Heart left ventricle (tissue), 16 donors: ENCODE measurements at regions not wholly inside any gene's neighbourhood (a gene's known extent, or its start where the extent isn't known, plus 50 kb on each side); places are given as distances from the start of the nearest gene placed in this dataset.

Experiments
- ATAC-seq, 4 donors: fragments of 200-7000 bp; cut with Tn5 transposase; one replicate each; pipeline ENCODE4 v1.9.1; 2020 to 2022; ENCODE audit warnings: moderate library complexity in 4 of 4, mild to moderate bottlenecking in 3 of 4, moderate number of reproducible peaks in 1 of 4
- DNase-seq, 5 donors: peaks; one replicate each; pipeline ENCODE4 v3.0.0-alpha.2; 2020
- H3K27ac ChIP-seq, 12 donors: fragments of 200-600 bp; sonication (generic) in 4 of 12; one replicate each; pipeline versions ENCODE4 v1.5.0 to v1.8.0; 2016 to 2022; ENCODE audit warnings: mild to moderate bottlenecking in 2 of 12
- H3K27me3 ChIP-seq, 9 donors: fragments of 200-600 bp; sonication (generic) in 2 of 9; one replicate each; pipeline versions ENCODE4 v1.5.1 to v1.8.0; 2016 to 2022; ENCODE audit warnings: mild to moderate bottlenecking in 3 of 9
- H3K36me3 ChIP-seq, 9 donors: fragments of 200-600 bp; sonication (generic) in 2 of 9; one replicate each; pipeline versions ENCODE4 v1.5.0 to v1.8.0; 2018 to 2022; ENCODE audit warnings: mild to moderate bottlenecking in 2 of 9
- H3K4me1 ChIP-seq, 12 donors: fragments of 200-600 bp; sonication (generic) in 4 of 12; one replicate each; pipeline versions ENCODE4 v1.5.0 to v1.8.0; 2016 to 2022; ENCODE audit warnings: mild to moderate bottlenecking in 3 of 12
- H3K4me3 ChIP-seq, 12 donors: fragments of 200-600 bp; sonication (generic) in 4 of 12; one replicate each; pipeline versions ENCODE4 v1.5.0 to v1.8.0; 2017 to 2022; ENCODE audit warnings: mild to moderate bottlenecking in 9 of 12, moderate library complexity in 4 of 12
- H3K9me3 ChIP-seq, 12 donors: fragments of 200-600 bp; sonication (generic) in 4 of 12; one replicate each; pipeline versions ENCODE4 v1.5.0 to v1.8.0; 2016 to 2022; ENCODE audit warnings: mild to moderate bottlenecking in 1 of 12
- POLR2A ChIP-seq, 2 donors: fragments of 450-650 bp; IDR thresholded peaks; one replicate each; pipeline ENCODE4 v1.6.1; 2017; ENCODE audit warnings: antibody characterized with exemption in 2 of 2, mild to moderate bottlenecking in 2 of 2, moderate library complexity in 2 of 2
- WGBS, 4 donors: extraction: QIAGEN DNeasy Blood & Tissue Kit in 2 of 4; methylation state at CpG; one replicate each; pipeline versions ENCODE4 v1.1.5 to v1.1.7; 2013 to 2018; 5-methylcytosine and 5-hydroxymethylcytosine counted together
- intact Hi-C, 10 donors: fragments of 100-400 bp; cut with DNase I; formaldehyde crosslinking; loops; one replicate each; pipeline versions ENCODE4 v1.11.1 to v1.14.2; 2022
- TF ChIP-seq, protein P1 (sequence below), 12 donors: fragments of 200-600 bp; sonication (generic) in 4 of 12; IDR thresholded peaks; one replicate each; pipeline versions ENCODE4 v1.5.0 to v1.8.0; 2018 to 2022; ENCODE audit warnings: antibody characterized with exemption in 12 of 12, mild to moderate bottlenecking in 5 of 12
- donor health status: ischemic (EF 13 %, LVEDD 7.1; RV severe dilation, severe dysfunction).
- donor health status: healthy with polysubstance abuse.
- donor health status: DM: no; HTN: yes; CAD: no.
- donor health status: DM: no; HTN: no; CAD: no.
- donor health status: ischemic (EF 25% LVEDD 6.9; RV normal size, moderate dysfunction).
- donor health status: ischemic (EF 25% LVEDD 5.7; RV mildly dilated, moderate dysfunction).
- donor health status: healthy.
- donor health status: DM: yes; HTN: yes; CAD: no.
- donor health status: ischemic (EF 35%, LVEDD 5.7; RV mildly dilated, moderate dysfunction).
- donor health status: nonischemic (EF 11% LVEDD 7.7; RV severe dilation, severe dysfunction).
- donor health status: DM: yes; HTN: yes; CAD: no.
- donor health status: PGD.
- donor health status: ischemic (EF 29% LVEDD 5.4; RV normal size, mild dysfunction).
- donor health status: nonischemic (EF 23%, LVEDD 6.1; RV moderate dilation, normal function).

DNA sequence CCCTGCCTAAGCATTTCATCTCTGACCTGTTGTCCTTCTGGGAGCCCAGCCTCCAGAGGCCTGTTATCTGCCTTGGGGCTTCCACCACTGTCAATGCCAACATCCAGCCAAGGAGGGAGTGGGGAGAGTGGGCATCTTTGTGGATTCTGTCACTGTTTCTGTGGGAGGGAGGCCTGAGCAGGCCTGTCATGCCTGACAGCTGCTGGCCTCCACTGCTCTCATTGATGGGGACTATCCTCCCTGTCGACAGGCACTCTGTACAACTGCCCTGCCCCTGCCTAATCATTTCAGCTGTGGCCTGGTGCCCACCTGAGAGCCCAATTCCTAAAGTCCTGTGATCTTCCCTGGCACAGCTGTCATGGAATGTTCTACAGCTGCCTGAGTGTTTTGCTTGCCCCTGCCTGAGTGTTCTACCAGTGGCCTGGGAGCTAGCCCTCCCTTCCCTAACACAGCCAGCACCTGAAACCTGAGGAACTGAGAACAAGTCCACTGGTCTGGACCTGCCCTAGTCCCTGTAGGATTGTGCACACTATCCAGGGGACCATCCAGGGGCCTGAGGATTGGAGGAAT lies 145.3 kb downstream of the FAM83B start:
- TF ChIP-seq, protein P1, sequence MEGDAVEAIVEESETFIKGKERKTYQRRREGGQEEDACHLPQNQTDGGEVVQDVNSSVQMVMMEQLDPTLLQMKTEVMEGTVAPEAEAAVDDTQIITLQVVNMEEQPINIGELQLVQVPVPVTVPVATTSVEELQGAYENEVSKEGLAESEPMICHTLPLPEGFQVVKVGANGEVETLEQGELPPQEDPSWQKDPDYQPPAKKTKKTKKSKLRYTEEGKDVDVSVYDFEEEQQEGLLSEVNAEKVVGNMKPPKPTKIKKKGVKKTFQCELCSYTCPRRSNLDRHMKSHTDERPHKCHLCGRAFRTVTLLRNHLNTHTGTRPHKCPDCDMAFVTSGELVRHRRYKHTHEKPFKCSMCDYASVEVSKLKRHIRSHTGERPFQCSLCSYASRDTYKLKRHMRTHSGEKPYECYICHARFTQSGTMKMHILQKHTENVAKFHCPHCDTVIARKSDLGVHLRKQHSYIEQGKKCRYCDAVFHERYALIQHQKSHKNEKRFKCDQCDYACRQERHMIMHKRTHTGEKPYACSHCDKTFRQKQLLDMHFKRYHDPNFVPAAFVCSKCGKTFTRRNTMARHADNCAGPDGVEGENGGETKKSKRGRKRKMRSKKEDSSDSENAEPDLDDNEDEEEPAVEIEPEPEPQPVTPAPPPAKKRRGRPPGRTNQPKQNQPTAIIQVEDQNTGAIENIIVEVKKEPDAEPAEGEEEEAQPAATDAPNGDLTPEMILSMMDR (IDR thresholded peaks at IDR 0.05): no peak
- TF ChIP-seq POLR2A (IDR thresholded peaks at IDR 0.05): no peak
- ATAC-seq (no peak), DNase-seq (no peak)
- intact Hi-C loops: no loop called here
- Histone ChIP-seq H3K27ac (no peak overlapping the region), H3K27me3 (no peaks in the 10 kb centered on the region), H3K36me3 (no peaks in the 10 kb centered on the region), H3K4me3 (no peak overlapping the region), H3K4me1 (no peaks in the 10 kb centered on the region), H3K9me3 (peaks cover 0 to 31% (median 3%) of the 10 kb centered on the region in 12 donors)
- WGBS, 4 donors: 13 to 63% (median 42%) methylated on average over 1 of the region's 1 CpG; no CpG with 5 or more reads in 1 of the 4 donors

DNA sequence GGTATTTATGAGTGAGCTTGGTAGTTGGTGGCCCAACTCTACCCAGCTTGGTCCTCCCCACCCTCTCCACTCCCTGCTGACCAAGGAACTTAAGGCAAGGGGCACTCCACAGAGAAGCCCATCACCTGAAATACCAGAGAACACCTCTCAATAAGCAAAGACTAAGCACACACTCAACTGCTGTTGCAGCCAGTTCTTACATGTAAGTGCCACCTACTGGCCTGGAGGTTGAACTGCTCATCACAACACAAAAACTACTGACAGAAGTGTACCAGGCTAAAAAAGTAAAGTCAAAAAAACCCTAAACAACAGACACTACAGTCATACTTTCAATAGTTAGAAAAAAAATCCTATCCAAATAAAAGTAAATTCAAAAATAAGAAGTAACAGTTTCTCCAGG lies 146.2 kb downstream of the FAM83B start:
- ATAC-seq (no peak), DNase-seq (no peak)

DNA sequence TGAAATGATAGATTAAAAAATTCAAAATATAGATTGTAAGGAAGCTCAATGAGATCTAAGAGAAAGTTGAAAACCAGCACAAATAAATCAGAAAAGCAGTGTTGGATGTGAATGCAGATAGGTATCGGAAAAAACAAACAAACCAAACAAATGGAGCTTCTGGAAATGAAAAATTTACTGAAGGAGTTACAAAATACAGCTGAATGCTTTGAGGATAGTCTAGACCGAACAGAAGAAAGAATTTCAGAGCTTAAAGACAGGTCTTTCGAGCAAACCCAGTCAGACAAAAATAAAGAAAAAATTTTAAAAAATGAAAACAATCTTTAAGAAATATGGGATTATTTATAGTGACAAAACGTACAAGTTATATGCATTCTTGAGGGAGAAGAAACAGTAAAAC lies 146.7 kb downstream of the FAM83B start:
- ATAC-seq: no peak
- WGBS, 4 donors: 64 to 80% (median 71%) methylated on average over 4 of the region's 4 CpGs
- intact Hi-C loops: no loop called here

More for the DNA sequence above, 146.2 kb downstream of the FAM83B start:
- TF ChIP-seq POLR2A (IDR thresholded peaks at IDR 0.05): no peak
- TF ChIP-seq, protein P1 (IDR thresholded peaks at IDR 0.05): no peak
- peaks cover 0 to 28% (median 3%) of the 10 kb centered on the region in 12 donors for H3K9me3 ChIP-seq
- H3K4me3 ChIP-seq: no peak overlapping the region
- no peaks in the 10 kb centered on the region for H3K36me3 ChIP-seq
- no peaks in the 10 kb centered on the region for H3K27me3 ChIP-seq
- intact Hi-C loops: no loop called here
- H3K27ac ChIP-seq: no peak overlapping the region
- H3K4me1 ChIP-seq: no peaks in the 10 kb centered on the region

DNA sequence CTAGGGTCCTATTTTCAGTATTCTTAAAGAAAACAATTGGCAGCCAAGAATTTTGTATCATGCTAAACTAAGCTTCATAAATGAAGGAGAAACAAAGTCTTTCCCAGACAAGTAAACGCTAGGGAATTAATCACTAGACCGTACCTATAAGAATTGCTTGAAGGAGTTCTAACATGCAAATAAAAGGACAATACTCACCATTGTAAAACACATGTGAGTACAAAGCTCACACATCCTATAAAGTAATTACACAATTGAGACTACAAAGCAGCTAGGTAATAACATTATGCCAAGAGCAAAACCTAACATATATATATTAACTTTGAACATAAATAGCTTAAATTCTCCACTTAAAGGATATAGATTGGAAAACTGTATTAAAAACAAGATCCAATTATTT lies 147.4 kb downstream of the FAM83B start:
- Histone ChIP-seq H3K4me3 (no peak overlapping the region), H3K27me3 (no peaks in the 10 kb centered on the region), H3K27ac (no peak overlapping the region), H3K36me3 (no peaks in the 10 kb centered on the region), H3K9me3 (peaks cover 0 to 28% (median 3%) of the 10 kb centered on the region in 12 donors), H3K4me1 (no peaks in the 10 kb centered on the region)
- DNase-seq: no peak
- no peak for ATAC-seq
- TF ChIP-seq, protein P1 (IDR thresholded peaks at IDR 0.05): no peak
- no peak for TF ChIP-seq POLR2A (IDR thresholded peaks at IDR 0.05)
- intact Hi-C loops: no loop called here
- 90 to 95% (median 94%) methylated on average over 2 of the region's 2 CpGs for WGBS, 4 donors

More for the DNA sequence above, 146.7 kb downstream of the FAM83B start:
- TF ChIP-seq POLR2A (IDR thresholded peaks at IDR 0.05): no peak
- TF ChIP-seq, protein P1 (IDR thresholded peaks at IDR 0.05): no peak
- H3K9me3 ChIP-seq: peaks cover 0 to 28% (median 3%) of the 10 kb centered on the region in 12 donors
- no peak overlapping the region for H3K27ac ChIP-seq
- H3K4me1 ChIP-seq: no peaks in the 10 kb centered on the region
- no peak overlapping the region for H3K4me3 ChIP-seq
- no peaks in the 10 kb centered on the region for H3K27me3 ChIP-seq
- no peaks in the 10 kb centered on the region for H3K36me3 ChIP-seq
- DNase-seq: no peak
